PC-9 (cell line): ENCODE measurements at regions not wholly inside any gene's neighbourhood (a gene's known extent, or its start where the extent isn't known, plus 50 kb on each side); places are given as distances from the start of the nearest gene placed in this dataset.
"Not testable (repeated sequence)": the region's sequence is repeated elsewhere in the genome, so short reads cannot be mapped to it uniquely, and the experiment has no call there.

Source experiments
- BruUV-seq: library from RNA; stranded (reverse); fragments of 400-500 nt; replicated peaks from 2 replicates; lab custom pipeline; 2021; lab: Mats Ljungman, UMichigan
- CTCF ChIA-PET: fragments of 300-600 bp; sonication (Branson Sonifier 250); formaldehyde crosslinking; loops from one replicate; lab custom pipeline; 2022; ENCODE audit warnings: antibody characterized with exemption; lab: Charles Lee
- POLR2A ChIA-PET: fragments of 300-600 bp; sonication (Branson Sonifier 250); formaldehyde crosslinking; loops from one replicate; lab custom pipeline; 2022; ENCODE audit warnings: antibody characterized with exemption; ENCODE audit not compliant: unreplicated experiment; lab: Charles Lee
- DNase-seq, 2 experiments: peaks; one replicate each; pipeline versions ENCODE4 v3.0.0 to v3.0.0-alpha.2; 2015 to 2022; ENCODE audit warnings: mixed read lengths in 1 of 2
- H2AFZ ChIP-seq: fragments of 200-600 bp; sonication (generic); 2 replicates; pipeline ENCODE4 v1.8.1; 2017; ENCODE audit warnings: antibody characterized with exemption
- H3F3A ChIP-seq: fragments of 200-600 bp; sonication (generic); 2 replicates; pipeline ENCODE4 v1.8.1; 2017; ENCODE audit warnings: antibody characterized with exemption, mild to moderate bottlenecking, low read depth; ENCODE audit not compliant: insufficient read depth
- H3K27ac ChIP-seq: fragments of 200-600 bp; sonication (generic); 2 replicates; pipeline ENCODE4 v1.6.1; 2016; ENCODE audit warnings: mixed run types
- H3K27me3 ChIP-seq: fragments of 200-600 bp; sonication (generic); 2 replicates; pipeline ENCODE4 v1.6.1; 2016; ENCODE audit warnings: low read depth, mixed run types; ENCODE audit not compliant: insufficient read depth
- H3K36me3 ChIP-seq: fragments of 200-600 bp; sonication (generic); 2 replicates; pipeline ENCODE4 v1.6.1; 2016; ENCODE audit warnings: low read depth, mixed run types
- H3K4me1 ChIP-seq: fragments of 200-600 bp; sonication (generic); replicated peaks from 2 replicates; pipeline ENCODE4 v1.6.1; 2016; ENCODE audit warnings: mixed run types; ENCODE audit not compliant: insufficient read depth
- H3K4me2 ChIP-seq: fragments of 200-600 bp; sonication (generic); 2 replicates; pipeline ENCODE4 v1.6.1; 2017; ENCODE audit warnings: mixed run types
- H3K4me3 ChIP-seq: fragments of 200-600 bp; sonication (generic); 2 replicates; pipeline ENCODE4 v1.6.1; 2016; ENCODE audit warnings: mixed run types
- H3K79me2 ChIP-seq: fragments of 200-600 bp; sonication (generic); 2 replicates; pipeline ENCODE4 v1.6.1; 2017; ENCODE audit warnings: low read depth, mixed run types
- H3K9me2 ChIP-seq: fragments of 200-600 bp; sonication (generic); 2 replicates; pipeline ENCODE4 v1.8.1; 2017; ENCODE audit warnings: mild to moderate bottlenecking; ENCODE audit not compliant: insufficient read depth
- H3K9me3 ChIP-seq: fragments of 200-600 bp; sonication (generic); 2 replicates; pipeline ENCODE4 v1.8.1; 2016; ENCODE audit warnings: low read depth; ENCODE audit not compliant: insufficient read depth
- H4K20me1 ChIP-seq: fragments of 200-600 bp; sonication (generic); 2 replicates; pipeline ENCODE4 v1.8.1; 2017; ENCODE audit not compliant: insufficient read depth
- CTCF ChIP-seq: fragments of 200-600 bp; sonication (generic); conservative IDR thresholded peaks from 2 replicates; pipeline ENCODE4 v1.6.1; 2017; ENCODE audit warnings: mixed run types, antibody characterized with exemption, mild to moderate bottlenecking, moderate library complexity
- EZH2 ChIP-seq: fragments of 200-600 bp; sonication (generic); IDR thresholded peaks from 2 replicates; pipeline ENCODE4 v1.8.0; 2017; ENCODE audit warnings: antibody characterized with exemption, low read depth
- intact Hi-C: fragments of 100-400 bp; cut with micrococcal nuclease; formaldehyde crosslinking; loops from one replicate; pipeline ENCODE4 v1.10.0; 2022; ENCODE audit not compliant: unreplicated experiment

- intact Hi-C loops: loop anchor here (10.0 kb wide), 1 partner anchor 66 kb away; no protein-coding TSS in a partner anchor
Measured at GRCh38 chr13:100789025-100789424, 114.4 kb upstream of the TMTC4 start.

GRCh38 chr13:100788540-100788939, 113.9 kb upstream of the TMTC4 start:
- Histone ChIP-seq H3K27ac (no peak overlapping the region), H3K79me2 (no peaks in the 10 kb centered on the region), H3K9me3 (no peaks in the 10 kb centered on the region), H4K20me1 (no peaks in the 10 kb centered on the region), H3K4me2 (no peak overlapping the region), H3K27me3 (peaks cover 49% of the 10 kb centered on the region), H3K36me3 (no peaks in the 10 kb centered on the region), H2AFZ (no peak overlapping the region), H3K9me2 (no peaks in the 10 kb centered on the region), H3K4me3 (no peak overlapping the region), H3K4me1 (no peaks in the 10 kb centered on the region), H3F3A (no peaks in the 10 kb centered on the region)
- TF ChIP-seq CTCF: no peak
- TF ChIP-seq EZH2: no peak
- CTCF ChIA-PET: no interaction called here
- intact Hi-C loops: loop anchor here (10.0 kb wide), 1 partner anchor 66 kb away; no protein-coding TSS in a partner anchor
- DNase-seq: no peak
- no TSS peak for BruUV-seq
- POLR2A ChIA-PET: no interaction called here

More at GRCh38 chr13:100789025-100789424, 114.4 kb upstream of the TMTC4 start:
- H2AFZ ChIP-seq: no peak overlapping the region
- H3K4me3 ChIP-seq: no peak overlapping the region
- TF ChIP-seq EZH2 (no peak), CTCF (no peak)
- peaks cover 49% of the 10 kb centered on the region for H3K27me3 ChIP-seq
- no peaks in the 10 kb centered on the region for H3K4me1 ChIP-seq
- POLR2A ChIA-PET: no interaction called here
- no peak overlapping the region for H3K27ac ChIP-seq
- DNase-seq: no peak
- H3F3A ChIP-seq: no peaks in the 10 kb centered on the region
- H4K20me1 ChIP-seq: no peaks in the 10 kb centered on the region
- no peaks in the 10 kb centered on the region for H3K9me2 ChIP-seq
- BruUV-seq: no TSS peak
- H3K4me2 ChIP-seq: no peak overlapping the region
- CTCF ChIA-PET: no interaction called here
- no peaks in the 10 kb centered on the region for H3K79me2 ChIP-seq
- H3K9me3 ChIP-seq: no peaks in the 10 kb centered on the region
- no peaks in the 10 kb centered on the region for H3K36me3 ChIP-seq

GRCh38 chr13:100787899-100788298, 113.3 kb upstream of the TMTC4 start:
- no peaks in the 10 kb centered on the region for H3K36me3 ChIP-seq
- TF ChIP-seq EZH2 (no peak), CTCF (no peak)
- H3K27me3 ChIP-seq: peaks cover 49% of the 10 kb centered on the region
- no peak overlapping the region for H2AFZ ChIP-seq
- POLR2A ChIA-PET: interaction anchor here (0.7 kb wide), 1 partner anchor 352 kb away, joined by 9 read pairs; no protein-coding TSS in a partner anchor
- no peak overlapping the region for H3K27ac ChIP-seq
- no peaks in the 10 kb centered on the region for H3F3A ChIP-seq
- H3K4me2 ChIP-seq: no peak overlapping the region
- no peak overlapping the region for H3K4me3 ChIP-seq
- H4K20me1 ChIP-seq: no peaks in the 10 kb centered on the region
- BruUV-seq: no TSS peak
- DNase-seq: no peak
- no peaks in the 10 kb centered on the region for H3K9me3 ChIP-seq
- no peaks in the 10 kb centered on the region for H3K79me2 ChIP-seq
- H3K9me2 ChIP-seq: no peaks in the 10 kb centered on the region
- CTCF ChIA-PET: no interaction called here
- intact Hi-C loops: loop anchor here (10.0 kb wide), 1 partner anchor 67 kb away; no protein-coding TSS in a partner anchor
- no peaks in the 10 kb centered on the region for H3K4me1 ChIP-seq

GRCh38 chr13:100776686-100777085, 102.1 kb upstream of the TMTC4 start:
- BruUV-seq, CTCF ChIA-PET, H3K27ac ChIP-seq, H2AFZ ChIP-seq, H3K9me2 ChIP-seq, intact Hi-C loops, H3K4me2 ChIP-seq, DNase-seq, H3K79me2 ChIP-seq, POLR2A ChIA-PET, H3K4me1 ChIP-seq, H4K20me1 ChIP-seq, H3K9me3 ChIP-seq, H3F3A ChIP-seq, H3K4me3 ChIP-seq, H3K36me3 ChIP-seq: not testable (repeated sequence)
- H3K27me3 ChIP-seq: peaks cover 51% of the 10 kb centered on the region
